ENCODE measurements at regions not wholly inside any gene's neighbourhood (a gene's known extent, or its start where the extent isn't known, plus 50 kb on each side); places are given as distances from the start of the nearest gene placed in this dataset.

DNA sequence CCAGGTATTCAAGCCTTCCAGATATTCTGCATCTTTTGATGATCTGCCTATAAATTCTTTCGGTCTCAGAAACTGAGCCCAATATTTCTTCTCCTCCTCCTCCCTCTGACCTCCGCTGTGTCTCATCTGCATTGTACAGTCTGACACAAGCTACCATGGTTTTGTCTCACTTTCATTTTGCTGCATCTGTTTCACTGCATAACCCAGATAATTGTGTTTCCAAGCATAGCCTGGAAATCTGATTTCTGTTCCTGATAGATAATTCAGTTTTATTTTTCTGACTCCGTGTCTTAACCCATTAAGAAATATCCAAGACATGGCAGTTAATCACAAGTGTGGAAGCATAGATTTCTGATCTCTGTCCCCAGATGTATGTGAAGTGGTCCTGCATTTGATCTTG, 374.2 kb upstream of the SEMA3A start:
- in situ Hi-C loops (cut with MboI; ENCODE audit: low pct_unique_long_range_greater_than_20kb, low sequenced_read_pairs, unreplicated experiment), result no loop called here
- no peak for TF ChIP-seq CTCF (IDR thresholded peaks at IDR 0.05; ENCODE audit: extremely low read depth, insufficient read depth, missing control alignments)
- no peak for DNase-seq (ENCODE audit: low spot score)

- no peak for TF ChIP-seq CTCF (IDR thresholded peaks at IDR 0.05; ENCODE audit: extremely low read depth, insufficient read depth, missing control alignments)
- in situ Hi-C loops (cut with MboI; ENCODE audit: low pct_unique_long_range_greater_than_20kb, low sequenced_read_pairs, unreplicated experiment), result no loop called here
- no peak for DNase-seq (ENCODE audit: low spot score)
Measured at GRCh38 chr7:84565345-84566074, 370.9 kb upstream of the SEMA3A start.

GRCh38 chr7:84553711-84554110, 359.1 kb upstream of the SEMA3A start:
- DNase-seq (ENCODE audit: low spot score), result no peak
- in situ Hi-C loops (cut with MboI; ENCODE audit: low pct_unique_long_range_greater_than_20kb, low sequenced_read_pairs, unreplicated experiment), result no loop called here
- no peak for TF ChIP-seq CTCF (IDR thresholded peaks at IDR 0.05; ENCODE audit: extremely low read depth, insufficient read depth, missing control alignments)

DNA sequence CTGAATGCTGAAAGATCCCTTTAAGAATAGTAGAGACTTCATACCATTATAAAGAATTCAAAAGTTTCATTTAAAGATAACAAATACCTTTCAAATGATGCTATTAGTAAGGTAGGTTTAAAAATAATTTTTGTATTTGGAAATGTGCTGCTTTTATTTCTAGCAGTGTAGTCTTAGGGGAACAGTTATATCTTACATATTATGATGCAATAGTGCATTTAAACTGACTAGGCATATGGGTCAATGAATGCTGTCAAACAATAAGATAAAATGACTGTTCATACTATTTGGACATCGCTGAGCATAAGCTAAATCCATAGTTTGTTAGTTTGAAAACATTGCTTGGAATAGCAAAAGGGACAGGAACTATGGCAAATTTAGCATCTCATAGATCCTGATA, 354.8 kb upstream of the SEMA3A start:
- TF ChIP-seq CTCF (IDR thresholded peaks at IDR 0.05; ENCODE audit: extremely low read depth, insufficient read depth, missing control alignments), result no peak
- in situ Hi-C loops (cut with MboI; ENCODE audit: low pct_unique_long_range_greater_than_20kb, low sequenced_read_pairs, unreplicated experiment), result no loop called here

DNA sequence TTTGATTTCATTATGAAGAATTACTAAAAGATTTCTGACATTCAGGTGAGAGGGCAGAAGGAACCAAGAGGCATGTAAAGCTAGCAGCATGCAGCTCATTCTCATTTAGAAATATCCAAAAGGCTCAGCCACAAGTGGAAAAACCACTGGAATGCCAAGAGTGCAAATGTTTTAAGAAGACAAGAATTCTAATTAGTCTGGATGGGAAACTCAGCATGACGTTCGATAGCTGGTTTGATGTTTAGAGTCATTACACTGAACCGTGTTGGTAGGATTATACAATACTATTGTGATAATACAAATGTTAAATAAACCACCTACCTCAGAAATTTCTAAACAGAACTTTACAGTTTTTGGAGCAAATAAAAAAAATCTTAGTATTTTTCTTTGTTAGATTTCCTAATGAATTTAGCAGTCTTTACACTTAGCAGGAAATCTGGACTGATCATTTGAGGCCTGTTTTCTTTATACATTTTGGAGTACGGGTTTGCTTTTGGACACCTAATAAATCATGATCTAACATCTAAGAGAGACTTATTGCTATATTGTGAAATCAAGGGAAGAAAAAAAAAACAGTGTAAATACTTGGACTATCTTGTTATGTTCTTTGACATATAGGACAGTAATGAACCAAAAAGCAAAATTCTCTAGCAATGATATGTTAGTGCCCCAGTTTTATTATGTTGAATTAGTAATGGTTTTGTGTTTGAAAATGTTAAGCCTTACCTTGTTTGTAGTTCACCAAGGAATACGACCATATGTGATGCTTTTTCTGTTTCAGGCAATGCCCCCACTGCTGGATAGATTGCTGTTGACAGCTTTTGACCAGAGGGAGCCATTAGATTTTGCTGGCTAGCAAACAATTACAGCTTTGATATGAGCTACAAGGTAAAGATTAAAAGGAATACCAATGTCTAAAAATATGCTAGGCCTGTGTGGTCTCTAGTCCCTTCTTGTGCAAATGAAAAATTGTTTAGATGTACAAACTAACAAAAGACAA, 354.1 kb upstream of the SEMA3A start:
- in situ Hi-C loops (cut with MboI; ENCODE audit: low pct_unique_long_range_greater_than_20kb, low sequenced_read_pairs, unreplicated experiment), result no loop called here
- TF ChIP-seq CTCF (IDR thresholded peaks at IDR 0.05; ENCODE audit: extremely low read depth, insufficient read depth, missing control alignments), result no peak
- DNase-seq (ENCODE audit: low spot score), result no peak

More for the DNA sequence above, 354.8 kb upstream of the SEMA3A start:
- no peak for DNase-seq (ENCODE audit: low spot score)

GRCh38 chr7:84547331-84547730, 352.7 kb upstream of the SEMA3A start:
- TF ChIP-seq CTCF (IDR thresholded peaks at IDR 0.05; ENCODE audit: extremely low read depth, insufficient read depth, missing control alignments), result no peak
- in situ Hi-C loops (cut with MboI; ENCODE audit: low pct_unique_long_range_greater_than_20kb, low sequenced_read_pairs, unreplicated experiment), result no loop called here
- DNase-seq (ENCODE audit: low spot score), result no peak

Measured in GM13977 (cell line).